Activated CD4-positive, CD25-positive, alpha-beta regulatory T cell treated with anti-CD3 and anti-CD28 coated beads, Interleukin-2, amount 50 U/mL, for 72 hours (primary cell): ENCODE measurements at regions not wholly inside any gene's neighbourhood (a gene's known extent, or its start where the extent isn't known, plus 50 kb on each side); places are given as distances from the start of the nearest gene placed in this dataset.

Experiments
- DNase-seq: peaks from one replicate; pipeline ENCODE4 v3.0.0; 2021

GRCh38 chr13:97057176-97057575 lies 62.9 kb upstream of the OXGR1 start:
- no peak for DNase-seq

- no peak for DNase-seq
These were observed 64.1 kb upstream of the OXGR1 start for GRCh38 chr13:97058391-97058790.

GRCh38 chr13:97058926-97059325 lies 64.7 kb upstream of the OXGR1 start:
- DNase-seq = no peak

DNA sequence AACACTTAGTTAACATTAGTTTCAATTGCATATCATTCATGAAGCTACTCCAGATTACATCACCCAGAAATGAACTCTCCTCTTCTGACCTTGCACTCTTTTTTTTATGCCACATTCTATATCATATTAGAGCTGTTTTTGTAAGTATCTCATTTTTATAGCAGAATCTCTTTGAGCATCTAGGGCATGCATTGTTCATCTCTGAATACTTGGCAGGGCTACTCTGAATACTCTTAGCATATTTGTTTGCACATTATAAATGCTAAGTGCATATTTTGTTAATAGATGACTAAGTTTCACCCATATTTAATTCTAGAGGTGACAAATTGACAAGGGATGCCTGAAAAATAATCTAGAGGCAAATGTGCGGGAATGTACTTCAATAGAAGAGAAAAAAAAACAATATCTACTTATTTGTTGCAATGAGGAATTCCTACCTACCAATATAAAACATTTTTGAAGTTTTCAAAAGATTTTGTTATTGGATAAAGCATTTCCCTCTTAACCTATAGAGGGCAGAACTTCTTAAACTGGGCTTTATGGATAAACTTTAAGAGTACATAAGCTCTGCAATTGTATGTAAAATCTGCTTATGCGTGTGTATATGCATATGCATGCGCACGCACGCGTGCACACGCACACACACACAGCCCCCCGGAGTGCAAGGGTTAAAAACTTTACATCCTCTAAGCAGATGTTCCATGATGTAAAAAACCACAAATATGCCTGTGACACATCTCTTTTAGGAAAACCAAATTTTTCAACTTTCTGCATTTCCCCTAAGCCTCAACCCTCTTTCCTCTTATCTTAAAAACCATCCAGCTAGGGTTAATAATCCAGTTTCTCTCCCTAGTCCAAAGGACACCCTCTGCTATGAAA lies 73.0 kb upstream of the OXGR1 start:
- no peak for DNase-seq

- no peak for DNase-seq
These were observed 73.9 kb upstream of the OXGR1 start for GRCh38 chr13:97068151-97068550.

DNA sequence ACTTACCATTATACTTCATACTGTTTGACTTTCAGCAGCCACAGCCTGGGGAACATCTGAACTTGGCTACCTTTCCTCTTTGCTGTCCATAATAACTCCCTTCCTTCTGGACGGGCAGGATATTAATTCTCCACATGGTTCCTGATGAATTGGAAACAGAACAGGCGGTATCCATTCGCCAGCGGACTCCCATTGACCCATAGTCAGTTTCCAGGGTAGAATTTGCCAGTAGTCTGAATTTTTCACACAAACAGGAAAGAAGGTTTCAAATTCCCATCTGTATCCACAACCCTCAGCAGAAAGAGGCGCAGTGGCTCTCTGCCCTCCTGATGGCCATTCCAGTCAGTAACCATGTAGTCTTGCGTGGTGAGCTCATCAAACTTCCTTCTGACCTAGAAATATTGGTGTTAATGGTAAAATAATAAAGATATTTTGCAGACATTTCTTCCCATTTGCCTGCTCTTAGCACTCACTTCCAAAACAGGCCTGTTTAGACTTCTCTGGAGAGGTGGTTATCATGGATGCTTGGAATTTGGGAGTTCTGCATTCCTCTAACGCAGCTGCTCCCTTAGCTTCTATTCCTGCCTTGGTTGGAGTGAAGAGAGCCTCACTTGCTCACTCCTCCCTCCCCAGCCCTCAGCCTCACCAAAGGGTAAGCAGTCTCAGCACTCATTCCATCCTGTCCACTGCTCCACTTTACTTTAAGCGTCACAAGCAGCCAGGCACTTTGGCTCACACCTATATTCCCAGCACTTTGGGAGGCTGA lies 75.0 kb upstream of the OXGR1 start:
- no peak for DNase-seq

DNA sequence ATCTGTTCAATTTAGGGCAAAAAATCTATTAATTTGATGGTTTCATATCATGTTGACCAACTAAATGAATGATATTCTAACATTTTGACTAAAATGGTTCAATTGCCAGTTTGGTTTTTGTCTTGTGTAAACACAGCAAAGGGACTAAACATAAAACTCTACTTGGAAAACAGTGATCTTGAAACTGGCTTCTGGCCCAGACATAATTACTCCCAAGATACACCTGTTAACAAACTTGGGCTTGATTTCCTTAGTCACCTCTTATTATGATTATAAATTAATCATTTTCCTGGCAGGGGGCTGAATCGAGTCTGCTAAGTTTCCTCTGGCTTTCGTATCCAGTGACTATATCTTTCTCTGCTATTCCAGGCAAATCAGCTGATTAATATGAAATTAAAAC lies 78.0 kb upstream of the OXGR1 start:
- DNase-seq = no peak

DNA sequence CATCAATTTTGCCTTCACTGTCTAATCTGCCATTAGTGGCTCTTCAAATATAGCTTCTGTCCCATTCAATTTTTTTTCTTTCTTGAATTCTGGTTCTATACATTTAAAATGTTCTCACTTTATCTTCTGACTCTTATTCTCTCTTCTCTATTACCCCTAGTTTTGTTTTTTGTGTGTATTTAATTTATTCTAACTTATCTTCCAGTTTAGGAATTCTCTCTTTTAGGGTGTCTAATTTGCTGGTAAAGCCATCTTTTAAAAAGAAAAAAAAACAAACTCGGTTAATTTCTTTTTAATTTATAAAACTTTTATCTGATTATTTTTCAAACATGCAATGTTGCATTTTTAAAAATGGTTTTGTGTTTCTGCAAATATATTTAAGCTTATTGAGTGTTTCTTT lies 80.3 kb upstream of the OXGR1 start:
- no peak for DNase-seq

DNA sequence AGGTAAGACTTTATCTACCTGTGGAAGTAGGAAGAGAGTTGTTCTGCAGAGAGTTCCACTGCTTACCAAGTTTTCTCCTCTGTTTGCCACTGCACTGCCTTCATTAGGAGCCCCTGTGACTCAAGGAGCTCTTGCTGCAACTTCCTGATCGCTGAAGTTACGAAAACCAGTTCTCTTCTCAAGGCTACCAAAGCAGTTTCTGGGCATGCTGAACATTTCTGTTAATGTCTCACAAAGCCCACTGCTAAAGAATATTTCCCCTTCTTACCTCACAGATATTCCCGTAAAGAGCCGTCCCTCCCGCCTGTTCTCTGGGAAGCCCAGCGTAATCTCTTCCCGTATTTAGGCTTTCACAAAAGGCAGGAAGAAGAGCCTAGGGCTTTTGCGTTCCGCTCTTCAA lies 82.6 kb upstream of the OXGR1 start:
- no peak for DNase-seq

GRCh38 chr13:97077341-97077740 lies 83.1 kb upstream of the OXGR1 start:
- no peak for DNase-seq

- no peak for DNase-seq
These were observed 85.5 kb upstream of the OXGR1 start for GRCh38 chr13:97079726-97080125.

GRCh38 chr13:97082461-97083207 lies 88.4 kb upstream of the OXGR1 start:
- no peak for DNase-seq

GRCh38 chr13:97091196-97091595 lies 96.9 kb upstream of the OXGR1 start:
- no peak for DNase-seq

DNA sequence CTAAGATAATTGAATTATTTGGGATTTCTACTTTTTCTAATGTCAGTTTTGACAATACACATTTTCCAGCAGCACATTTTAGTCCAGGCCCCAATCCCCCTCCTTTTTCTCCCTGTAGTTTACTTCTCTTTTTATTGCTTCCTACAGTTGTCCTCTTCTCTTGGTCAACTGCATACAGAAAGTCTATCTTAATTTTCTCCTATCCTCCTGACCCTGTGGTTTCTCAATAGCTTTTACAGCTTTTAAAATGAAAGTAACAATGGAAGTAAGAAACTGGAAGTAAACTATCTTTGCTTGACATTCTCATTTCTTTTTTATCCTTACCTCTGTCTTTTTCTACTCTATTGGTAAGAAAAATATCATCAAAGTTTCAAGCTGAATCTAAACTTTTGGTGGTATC lies 106.5 kb upstream of the OXGR1 start:
- DNase-seq = no peak

DNA sequence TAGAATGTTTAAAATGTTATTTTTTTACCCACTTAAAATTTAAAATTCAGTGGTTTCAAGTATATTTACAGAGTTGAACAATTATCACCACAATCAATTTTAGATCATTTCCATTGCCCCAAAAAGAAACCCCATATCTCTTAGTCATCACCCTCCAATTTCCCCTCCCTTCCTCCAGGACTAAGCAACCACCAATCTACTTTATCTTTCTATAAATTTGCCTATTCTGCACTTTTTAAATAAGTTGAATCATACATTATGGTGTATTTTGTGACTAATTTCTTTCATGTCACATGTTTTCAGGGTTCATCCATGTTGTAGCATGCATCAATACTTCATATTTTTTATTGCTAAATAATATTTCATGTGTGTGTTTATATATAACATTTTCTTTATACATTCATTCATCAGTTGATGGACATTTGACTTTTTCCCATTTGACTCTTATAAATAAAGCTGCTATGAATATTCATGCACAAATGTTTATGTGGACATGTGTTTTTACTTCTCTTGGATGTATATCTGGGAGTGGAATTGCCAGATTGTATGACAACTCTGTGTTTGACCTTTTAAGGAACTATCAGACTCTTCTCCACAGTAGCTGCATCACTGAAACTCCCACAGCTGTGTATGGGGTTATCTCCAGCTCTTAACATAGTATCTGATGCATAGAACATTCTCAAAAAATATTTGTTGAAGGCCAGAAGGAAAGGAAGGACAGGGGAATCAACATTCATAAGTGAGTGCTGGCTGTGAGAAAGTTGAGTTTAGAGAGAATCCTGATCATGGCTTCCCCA lies 107.8 kb upstream of the OXGR1 start:
- no peak for DNase-seq

- DNase-seq = no peak
These were observed 112.0 kb upstream of the OXGR1 start for GRCh38 chr13:97106323-97106722.

GRCh38 chr13:97107815-97108529 lies 113.7 kb upstream of the OXGR1 start:
- DNase-seq = no peak

- DNase-seq = no peak
These were observed 113.6 kb upstream of the MBNL2 start for GRCh38 chr13:97108530-97108900.

GRCh38 chr13:97109256-97109655 lies 112.9 kb upstream of the MBNL2 start:
- DNase-seq = no peak

DNA sequence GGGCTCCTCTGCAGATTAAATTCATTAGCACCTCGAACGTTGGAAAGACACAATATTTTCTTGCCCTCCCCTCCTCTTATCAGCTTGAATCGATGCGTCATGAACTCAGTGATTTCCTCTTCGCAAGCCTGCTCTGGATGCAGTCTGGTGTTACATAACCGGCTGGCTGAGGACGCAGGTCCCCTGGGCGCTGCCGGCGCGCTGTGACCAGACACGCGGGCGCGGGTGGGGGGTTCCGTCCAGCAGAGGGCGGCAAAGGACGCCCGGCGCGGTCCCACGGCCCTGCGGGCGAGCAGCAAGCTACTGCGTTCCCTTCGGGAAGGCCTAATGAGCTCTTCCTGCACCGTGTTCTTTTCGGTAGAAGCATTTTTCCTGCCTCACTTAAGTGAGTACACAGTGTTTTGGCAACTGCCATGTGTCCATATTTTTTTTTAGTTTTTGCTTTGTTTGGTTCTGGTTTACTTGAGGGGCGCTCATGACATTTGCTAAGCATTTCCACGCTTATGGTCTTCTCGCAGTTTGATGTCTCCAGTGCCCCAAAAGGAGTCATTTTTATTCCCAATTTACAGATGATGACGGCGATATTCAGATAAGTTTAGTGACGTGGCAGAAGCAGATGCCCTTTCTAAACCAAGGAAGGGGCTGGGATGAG lies 112.2 kb upstream of the MBNL2 start:
- peak; percentile 84 for DNase-seq

DNA sequence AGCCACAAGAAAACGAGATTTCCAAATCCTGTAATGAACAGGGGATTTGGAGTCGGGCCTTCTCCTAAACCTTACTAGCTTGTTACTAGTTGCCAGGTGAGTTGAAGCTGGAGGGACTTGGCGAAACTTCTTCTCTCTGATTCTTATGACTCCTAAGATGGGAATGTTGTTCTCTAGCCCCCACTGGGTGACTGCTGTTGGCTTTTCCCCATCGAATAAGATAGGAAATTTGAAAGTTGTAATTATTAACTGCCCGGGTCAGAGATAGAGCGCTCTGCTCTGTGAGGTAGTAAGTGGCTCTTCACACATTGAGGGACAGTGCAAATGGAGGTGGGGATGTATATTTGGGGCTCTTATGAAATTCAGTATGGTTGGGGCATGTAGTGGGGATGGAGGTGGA lies 111.2 kb upstream of the MBNL2 start:
- no peak for DNase-seq

- DNase-seq = no peak
These were observed 110.4 kb upstream of the MBNL2 start for GRCh38 chr13:97111756-97112155.
